Suprapubic skin (tissue), 4 donors: ENCODE measurements at regions not wholly inside any gene's neighbourhood (a gene's known extent, or its start where the extent isn't known, plus 50 kb on each side); places are given as distances from the start of the nearest gene placed in this dataset.

Experiments
- CTCF ChIP-seq, 2 donors: fragments of 200-600 bp in 1 of 2; fragments of 450-650 bp in 1 of 2; sonication (generic) in 1 of 2; IDR thresholded peaks; one replicate each; pipeline ENCODE4 v1.5.1; 2016 to 2019; ENCODE audit warnings: antibody characterized with exemption in 2 of 2, mild to moderate bottlenecking in 1 of 2, moderate library complexity in 1 of 2
- EP300 ChIP-seq: sonication (generic); formaldehyde crosslinking; IDR thresholded peaks from one replicate; pipeline ENCODE4 v1.6.1; 2017; ENCODE audit warnings: antibody characterized with exemption
- POLR2AphosphoS5 ChIP-seq, 3 donors: sonication (generic); formaldehyde crosslinking; IDR thresholded peaks; one replicate each; pipeline ENCODE4 v1.6.1; 2017; ENCODE audit warnings: antibody characterized with exemption in 3 of 3

DNA sequence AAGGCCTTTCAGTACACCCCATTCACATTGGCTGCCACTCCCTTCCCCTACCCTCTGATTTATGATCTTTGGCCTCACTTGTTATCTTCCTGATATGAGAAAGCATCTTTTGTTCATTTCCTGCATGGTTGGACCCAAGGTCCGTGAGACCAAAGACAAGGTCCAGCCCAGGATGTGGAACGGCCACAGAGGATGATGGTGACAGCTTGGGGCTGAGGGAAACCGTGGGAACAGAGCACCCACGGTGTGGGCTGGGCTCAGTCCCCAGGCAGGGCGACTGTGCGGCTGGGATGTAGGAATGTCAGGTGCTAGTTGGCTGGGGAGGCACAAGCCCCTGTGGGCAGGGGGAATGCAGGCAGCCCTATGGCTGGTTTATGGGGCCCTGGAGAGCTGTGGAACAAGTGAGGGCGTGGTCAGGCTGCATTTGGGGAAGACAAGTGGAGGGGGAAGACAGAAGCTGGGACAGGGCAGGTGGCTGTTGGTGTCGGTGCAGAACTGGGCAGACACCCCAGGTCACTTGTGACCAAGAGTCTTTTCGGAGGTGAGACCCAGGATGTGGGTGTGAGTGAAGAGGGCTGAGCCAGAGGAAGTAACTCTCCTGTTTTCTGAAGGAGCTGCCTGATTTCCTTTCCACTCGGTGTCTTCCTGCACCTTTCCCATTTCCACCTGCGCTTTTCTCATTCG, 51.7 kb upstream of the IGFBP3 start:
- TF ChIP-seq POLR2AphosphoS5 (IDR thresholded peaks at IDR 0.05) (no peak), CTCF (IDR thresholded peaks at IDR 0.05) (no peak), EP300 (no peak)
